BJ (cell line): ENCODE measurements at regions not wholly inside any gene's neighbourhood (a gene's known extent, or its start where the extent isn't known, plus 50 kb on each side); places are given as distances from the start of the nearest gene placed in this dataset.
"Not testable (repeated sequence)": the region's sequence is repeated elsewhere in the genome, so short reads cannot be mapped to it uniquely, and the experiment has no call there.

ENCODE experiments used
- CTCF ChIA-PET: fragments of 350-600 bp; formaldehyde crosslinking; extraction: SDS; loops from one replicate; lab custom pipeline; 2021; ENCODE audit warnings: antibody characterized with exemption, inconsistent platforms; lab: Yijun Ruan, JAX
- POLR2A ChIA-PET: fragments of 300-600 bp; sonication (Branson Sonifier 250); formaldehyde crosslinking; extraction: SDS; loops from one replicate; lab custom pipeline; 2021; ENCODE audit warnings: antibody characterized with exemption; lab: Charles Lee
- DNase-seq: peaks from one replicate; pipeline ENCODE4 v3.0.0-alpha.2; 2011; ENCODE audit warnings: low read depth
- H3K27me3 ChIP-seq: 2 replicates; pipeline ENCODE4 v1.6.0; 2011; ENCODE audit warnings: low read length; ENCODE audit not compliant: control insufficient read depth, insufficient read depth
- H3K36me3 ChIP-seq: 2 replicates; pipeline ENCODE4 v1.5.1; 2011; ENCODE audit warnings: low read length; ENCODE audit not compliant: control insufficient read depth, insufficient read depth
- H3K4me3 ChIP-seq: 2 replicates; pipeline ENCODE4 v1.5.1; 2011; ENCODE audit warnings: low read depth, mild to moderate bottlenecking, control low read depth, low read length
- CTCF ChIP-seq: IDR thresholded peaks from 2 replicates; pipeline ENCODE4 v1.5.1; 2011; ENCODE audit warnings: low read depth, mild to moderate bottlenecking, control low read depth, inconsistent platforms, low read length, moderate library complexity; ENCODE audit not compliant: insufficient read depth

DNA sequence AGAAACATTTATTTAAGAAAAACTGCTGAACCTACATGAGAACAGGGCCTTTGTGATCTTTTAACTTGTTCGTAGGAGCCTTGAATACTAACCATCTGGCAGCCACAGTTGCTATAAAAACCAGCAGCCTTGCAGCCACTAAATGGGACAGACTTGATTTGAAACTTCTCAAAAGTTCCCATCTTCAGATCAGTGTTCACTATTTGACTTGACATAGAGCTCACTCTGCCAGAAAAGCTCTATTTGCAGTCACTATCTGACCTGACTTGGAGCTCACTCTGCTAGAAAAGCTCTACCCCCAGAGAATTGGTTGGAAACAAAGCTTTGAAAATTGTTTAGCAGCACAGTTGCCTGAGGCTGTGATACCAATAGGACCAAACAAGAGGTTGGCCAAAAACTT, 119.3 kb upstream of the F13A1 start:
- DNase-seq = no peak
- Histone ChIP-seq H3K36me3 (no peaks in the 10 kb centered on the region), H3K27me3 (no peaks in the 10 kb centered on the region), H3K4me3 (no peak overlapping the region)
- POLR2A ChIA-PET = no interaction called here
- CTCF ChIA-PET = interaction anchor here (0.7 kb wide), 1 partner anchor 924 kb away, joined by 3 read pairs; no protein-coding TSS in a partner anchor
- no peak for TF ChIP-seq CTCF

DNA sequence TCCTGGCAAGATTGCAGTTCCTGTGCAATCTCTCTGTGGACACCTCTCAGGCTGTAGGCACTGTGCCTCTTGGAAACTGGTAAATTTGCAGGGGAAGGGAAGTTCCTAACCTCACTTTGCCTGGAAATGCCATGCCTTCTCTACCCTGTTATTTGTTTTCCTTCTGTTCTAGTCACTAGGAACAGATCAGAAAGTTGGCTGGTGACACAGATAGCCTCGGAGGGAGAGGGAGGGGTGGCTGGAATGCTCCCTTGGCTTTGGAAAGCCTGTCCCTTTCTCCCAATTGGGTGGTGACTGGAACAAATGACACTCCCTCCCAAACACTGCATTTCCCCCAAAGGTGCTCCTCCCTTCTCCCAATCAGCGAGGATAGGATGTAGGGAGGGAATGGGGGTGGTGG, 131.5 kb upstream of the F13A1 start:
- no peak for TF ChIP-seq CTCF
- H3K27me3 ChIP-seq = no peaks in the 10 kb centered on the region
- ChIA-PET CTCF (no interaction called here), POLR2A (no interaction called here)
- no peak for DNase-seq
- no peaks in the 10 kb centered on the region for H3K36me3 ChIP-seq
- no peak overlapping the region for H3K4me3 ChIP-seq

DNA sequence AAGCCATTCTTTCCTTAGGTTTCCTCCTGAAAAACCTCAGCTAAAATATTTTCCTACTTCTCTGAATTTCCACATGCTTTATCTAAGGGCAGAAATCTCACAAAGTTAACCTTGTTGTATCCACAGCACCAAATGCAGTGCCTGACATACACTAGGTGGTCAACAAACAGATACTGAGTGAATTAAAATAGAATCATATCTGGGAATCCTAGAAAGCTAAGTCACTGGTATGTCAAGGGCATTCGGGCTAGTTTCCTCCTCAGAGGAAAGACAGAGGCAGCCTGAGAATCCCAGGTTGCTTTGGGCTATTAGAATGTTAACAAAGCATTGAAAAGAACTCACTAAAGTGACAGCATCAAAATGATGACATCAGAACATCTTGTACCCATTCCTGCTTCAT, 132.7 kb upstream of the F13A1 start:
- POLR2A ChIA-PET = no interaction called here
- TF ChIP-seq CTCF = no peak
- CTCF ChIA-PET = no interaction called here
- Histone ChIP-seq H3K36me3 (no peaks in the 10 kb centered on the region), H3K27me3 (no peaks in the 10 kb centered on the region), H3K4me3 (no peak overlapping the region)
- DNase-seq = no peak

- no peak for DNase-seq
- Histone ChIP-seq H3K27me3 (no peaks in the 10 kb centered on the region), H3K36me3 (no peaks in the 10 kb centered on the region), H3K4me3 (no peak overlapping the region)
- TF ChIP-seq CTCF = no peak
- ChIA-PET CTCF (no interaction called here), POLR2A (no interaction called here)
Observed at GRCh38 chr6:6455272-6455671, 133.2 kb upstream of the LY86 start.

- ChIA-PET POLR2A (no interaction called here), CTCF (no interaction called here)
- no peak for TF ChIP-seq CTCF
- Histone ChIP-seq H3K4me3 (no peak overlapping the region), H3K36me3 (no peaks in the 10 kb centered on the region), H3K27me3 (no peaks in the 10 kb centered on the region)
- DNase-seq = no peak
Observed at GRCh38 chr6:6458172-6458571, 130.3 kb upstream of the LY86 start.

GRCh38 chr6:6459963-6460362, 128.6 kb upstream of the LY86 start:
- DNase-seq, H3K36me3 ChIP-seq, POLR2A ChIA-PET, H3K4me3 ChIP-seq, CTCF ChIA-PET, H3K27me3 ChIP-seq: not testable (repeated sequence)
